B cell (primary cell): ENCODE measurements at regions not wholly inside any gene's neighbourhood (a gene's known extent, or its start where the extent isn't known, plus 50 kb on each side); places are given as distances from the start of the nearest gene placed in this dataset.
"Not testable (repeated sequence)": the region's sequence is repeated elsewhere in the genome, so short reads cannot be mapped to it uniquely, and the experiment has no call there.

Experiments used
- ATAC-seq: fragments of 200-7000 bp; cut with Tn5 transposase; one replicate; pipeline ENCODE4 v1.10.0; 2021; ENCODE audit warnings: low read depth, mild to moderate bottlenecking, moderate number of reproducible peaks, moderate library complexity
- CTCF ChIA-PET: fragments of 350-600 bp; sonication (Branson Sonifier 250); formaldehyde crosslinking; loops from one replicate; lab custom pipeline; 2021; ENCODE audit warnings: antibody characterized with exemption, inconsistent platforms; lab: Charles Lee
- POLR2A ChIA-PET: fragments of 350-600 bp; sonication (Branson Sonifier 250); formaldehyde crosslinking; loops from one replicate; lab custom pipeline; 2021; ENCODE audit warnings: antibody characterized with exemption; lab: Charles Lee
- DNase-seq: peaks from one replicate; pipeline ENCODE4 v3.0.0; 2013
- H2AFZ ChIP-seq: 2 replicates; pipeline ENCODE4 v1.6.1; 2012; ENCODE audit warnings: mild to moderate bottlenecking, low read depth, low read length; ENCODE audit not compliant: insufficient read depth, poor library complexity, severe bottlenecking
- H3K27ac ChIP-seq, 2 donors: 1 replicate in 1 of 2; 2 replicates in 1 of 2; pipeline ENCODE4 v1.5.1; 2012 to 2013; ENCODE audit warnings: low read length in 2 of 2, mild to moderate bottlenecking in 2 of 2, moderate library complexity in 1 of 2
- H3K27me3 ChIP-seq, 4 experiments: fragments of 200-600 bp in 1 of 4; sonication (generic) in 1 of 4; replicated peaks in 1 of 4; 1 replicate in 2 of 4; 2 replicates in 2 of 4; pipeline versions ENCODE4 v1.6.1 to v1.7.0; 2013 to 2016; ENCODE audit warnings: low read length in 3 of 4, mild to moderate bottlenecking in 2 of 4, mixed read lengths in 1 of 4, moderate library complexity in 1 of 4; ENCODE audit not compliant: insufficient read depth in 4 of 4, control insufficient read depth in 3 of 4; ENCODE audit errors: control extremely low read depth in 1 of 4
- H3K36me3 ChIP-seq, 2 experiments: replicated peaks in 1 of 2; 1 replicate in 1 of 2; 2 replicates in 1 of 2; pipeline versions ENCODE4 v1.6.1 to v1.7.1; 2013; ENCODE audit warnings: low read length in 1 of 2; ENCODE audit not compliant: insufficient read depth in 2 of 2, control insufficient read depth in 1 of 2; ENCODE audit errors: control extremely low read depth in 1 of 2, extremely low read depth in 1 of 2
- H3K4me1 ChIP-seq, 2 donors: fragments of 200-600 bp in 1 of 2; sonication (generic) in 1 of 2; 1 replicate in 1 of 2; 2 replicates in 1 of 2; pipeline versions ENCODE4 v1.5.1 to v1.6.1; 2013 to 2017; ENCODE audit warnings: low read length in 2 of 2; ENCODE audit not compliant: control insufficient read depth in 2 of 2, insufficient read depth in 2 of 2
- H3K4me2 ChIP-seq: replicated peaks from 2 replicates; pipeline ENCODE3; 2012; ENCODE audit warnings: mild to moderate bottlenecking, low read depth, low read length; ENCODE audit not compliant: poor library complexity, severe bottlenecking
- H3K4me3 ChIP-seq, 5 experiments: fragments of 200-600 bp in 1 of 5; sonication (generic) in 1 of 5; 1 replicate in 3 of 5; 2 replicates in 2 of 5; pipeline versions ENCODE4 v1.5.1 to v1.7.0; 2011 to 2016; ENCODE audit warnings: low read length in 4 of 5, mild to moderate bottlenecking in 4 of 5, low read depth in 2 of 5, control low read depth in 1 of 5, moderate library complexity in 1 of 5; ENCODE audit not compliant: insufficient read depth in 1 of 5; ENCODE audit errors: control extremely low read depth in 1 of 5, extremely low read depth in 1 of 5
- H3K79me2 ChIP-seq: fragments of 200-600 bp; sonication (generic); one replicate; pipeline ENCODE4 v1.6.0; 2016; ENCODE audit warnings: low read length; ENCODE audit not compliant: control insufficient read depth, insufficient read depth
- H3K9ac ChIP-seq: fragments of 200-600 bp; sonication (generic); 2 replicates; pipeline ENCODE4 v1.6.1; 2017; ENCODE audit warnings: mild to moderate bottlenecking, low read length, moderate library complexity
- H3K9me3 ChIP-seq, 3 donors: one replicate each; pipeline versions ENCODE4 v1.6.1 to v1.7.1; 2013; ENCODE audit warnings: low read length in 2 of 3; ENCODE audit not compliant: control insufficient read depth in 2 of 3, insufficient read depth in 1 of 3; ENCODE audit errors: control extremely low read depth in 1 of 3
- H4K20me1 ChIP-seq: 2 replicates; pipeline ENCODE4 v1.6.0; 2012; ENCODE audit warnings: mild to moderate bottlenecking, low read length; ENCODE audit not compliant: insufficient read depth, control insufficient read depth, poor library complexity, severe bottlenecking
- H3K27ac Mint-ChIP-seq: one replicate; pipeline ENCODE4 v1.8.0; 2021; ENCODE audit warnings: mixed read lengths
- H3K27me3 Mint-ChIP-seq: one replicate; pipeline ENCODE4 v1.8.0; 2021; ENCODE audit warnings: mixed read lengths
- H3K4me1 Mint-ChIP-seq: one replicate; pipeline ENCODE4 v1.8.0; 2021; ENCODE audit warnings: mixed read lengths
- H3K4me3 Mint-ChIP-seq: one replicate; pipeline ENCODE4 v1.8.0; 2021; ENCODE audit warnings: mixed read lengths
- H3K9me3 Mint-ChIP-seq: one replicate; pipeline ENCODE4 v1.8.0; 2022; ENCODE audit warnings: mixed read lengths; ENCODE audit not compliant: insufficient read depth
- EZH2 ChIP-seq: IDR thresholded peaks from 2 replicates; pipeline ENCODE4 v1.6.1; 2012; ENCODE audit warnings: borderline replicate concordance, low read depth, mild to moderate bottlenecking, moderate library complexity, low read length; ENCODE audit not compliant: insufficient read depth, poor library complexity, severe bottlenecking
- WGBS: methylation state at CpG from one replicate; pipeline ENCODE4 v1.1.5; 2013; ENCODE audit warnings: missing lambda C conversion rate; ENCODE audit not compliant: insufficient coverage; 5-methylcytosine and 5-hydroxymethylcytosine counted together
- intact Hi-C: fragments of 100-400 bp; cut with micrococcal nuclease; formaldehyde crosslinking; loops from one replicate; pipeline ENCODE4 v1.10.0; 2022
- TF ChIP-seq, protein P1 (sequence below): fragments of 200-600 bp; IDR thresholded peaks from one replicate; pipeline ENCODE4 v1.8.0; 2022; ENCODE audit warnings: antibody characterized with exemption, mild to moderate bottlenecking

DNA sequence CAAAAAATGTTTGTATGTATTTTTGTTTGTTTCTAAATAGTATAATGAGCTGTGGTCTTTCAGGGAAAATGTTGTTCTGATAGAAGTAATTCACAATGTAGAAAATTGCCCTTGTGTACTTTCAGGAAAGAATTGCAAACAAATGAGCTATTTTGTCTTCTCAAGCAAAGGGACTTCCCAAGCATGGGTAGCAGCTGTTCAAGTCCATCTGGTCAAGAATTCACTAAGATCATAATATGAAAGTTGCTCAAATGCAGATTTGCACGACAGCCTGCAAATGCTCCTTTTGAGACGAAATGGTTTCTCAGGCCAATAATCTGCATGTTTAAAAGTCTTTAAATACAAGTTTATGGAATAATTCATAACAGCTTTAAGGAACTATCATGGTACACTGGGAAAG, 51.9 kb upstream of the HNMT start:
- Histone ChIP-seq H3K4me1 (no peaks in the 10 kb centered on the region), H3K36me3 (no peaks in the 10 kb centered on the region), H3K9ac (no peak overlapping the region), H2AFZ (no peak overlapping the region), H3K4me3 (no peak overlapping the region), H4K20me1 (no peaks in the 10 kb centered on the region), H3K4me2 (no peak overlapping the region), H3K79me2 (no peaks in the 10 kb centered on the region), H3K27ac (no peak overlapping the region), H3K9me3 (no peaks in the 10 kb centered on the region), H3K27me3 (no peaks in the 10 kb centered on the region)
- no peak for DNase-seq
- H3K27me3 Mint-ChIP-seq, result peaks cover 10% of the 10 kb centered on the region
- H3K27ac Mint-ChIP-seq, result no peak overlapping the region
- no peaks in the 10 kb centered on the region for H3K4me1 Mint-ChIP-seq
- no peak for ATAC-seq
- no CpG with 5 or more reads among the region's 2 CpGs for WGBS
- TF ChIP-seq, protein P1, sequence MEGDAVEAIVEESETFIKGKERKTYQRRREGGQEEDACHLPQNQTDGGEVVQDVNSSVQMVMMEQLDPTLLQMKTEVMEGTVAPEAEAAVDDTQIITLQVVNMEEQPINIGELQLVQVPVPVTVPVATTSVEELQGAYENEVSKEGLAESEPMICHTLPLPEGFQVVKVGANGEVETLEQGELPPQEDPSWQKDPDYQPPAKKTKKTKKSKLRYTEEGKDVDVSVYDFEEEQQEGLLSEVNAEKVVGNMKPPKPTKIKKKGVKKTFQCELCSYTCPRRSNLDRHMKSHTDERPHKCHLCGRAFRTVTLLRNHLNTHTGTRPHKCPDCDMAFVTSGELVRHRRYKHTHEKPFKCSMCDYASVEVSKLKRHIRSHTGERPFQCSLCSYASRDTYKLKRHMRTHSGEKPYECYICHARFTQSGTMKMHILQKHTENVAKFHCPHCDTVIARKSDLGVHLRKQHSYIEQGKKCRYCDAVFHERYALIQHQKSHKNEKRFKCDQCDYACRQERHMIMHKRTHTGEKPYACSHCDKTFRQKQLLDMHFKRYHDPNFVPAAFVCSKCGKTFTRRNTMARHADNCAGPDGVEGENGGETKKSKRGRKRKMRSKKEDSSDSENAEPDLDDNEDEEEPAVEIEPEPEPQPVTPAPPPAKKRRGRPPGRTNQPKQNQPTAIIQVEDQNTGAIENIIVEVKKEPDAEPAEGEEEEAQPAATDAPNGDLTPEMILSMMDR, result no peak
- TF ChIP-seq EZH2, result no peak
- POLR2A ChIA-PET, result no interaction called here
- H3K4me3 Mint-ChIP-seq, result no peak overlapping the region
- intact Hi-C loops, result no loop called here
- CTCF ChIA-PET, result interaction anchor here (5.5 to 6.2 kb wide), 2 partner anchors 874 to 916 kb away, joined by 43 to 80 read pairs; no protein-coding TSS in a partner anchor
- no peaks in the 10 kb centered on the region for H3K9me3 Mint-ChIP-seq

DNA sequence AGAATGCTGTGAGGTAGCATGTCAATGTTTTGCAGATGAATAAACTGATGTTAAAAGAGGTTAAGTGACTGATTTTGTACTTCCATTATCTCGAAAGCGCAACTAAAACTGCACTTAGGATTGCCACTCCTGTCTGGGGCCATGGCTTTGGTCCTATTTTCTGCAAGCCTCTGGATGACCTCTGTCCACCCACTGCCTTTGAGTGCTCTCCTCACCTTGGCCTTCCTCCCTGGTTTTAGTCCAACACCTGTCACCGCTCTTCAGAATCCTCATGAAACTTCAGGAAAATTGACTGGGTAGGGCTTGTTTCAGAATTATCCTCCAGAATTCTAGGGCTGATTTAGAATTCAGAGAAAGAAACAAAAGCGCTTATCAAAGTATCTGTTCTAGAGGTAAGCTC, 51.1 kb upstream of the HNMT start:
- Histone ChIP-seq H3K27ac (no peak overlapping the region), H3K4me3 (no peak overlapping the region), H3K36me3 (no peaks in the 10 kb centered on the region), H4K20me1 (no peaks in the 10 kb centered on the region), H3K79me2 (no peaks in the 10 kb centered on the region), H3K9ac (no peak overlapping the region), H2AFZ (no peak overlapping the region), H3K4me2 (no peak overlapping the region), H3K27me3 (no peaks in the 10 kb centered on the region), H3K4me1 (no peaks in the 10 kb centered on the region), H3K9me3 (no peaks in the 10 kb centered on the region)
- Mint-ChIP-seq H3K27me3 (peaks cover 10% of the 10 kb centered on the region), H3K9me3 (no peaks in the 10 kb centered on the region), H3K27ac (no peak overlapping the region), H3K4me3 (no peak overlapping the region), H3K4me1 (no peaks in the 10 kb centered on the region)
- DNase-seq (no peak), ATAC-seq (no peak)
- intact Hi-C loops, result no loop called here
- ChIA-PET CTCF (interaction anchor here (5.5 to 6.2 kb wide), 2 partner anchors 874 to 915 kb away, joined by 43 to 80 read pairs; no protein-coding TSS in a partner anchor), POLR2A (no interaction called here)
- WGBS, result 92% methylated on average over 4 of the region's 4 CpGs
- TF ChIP-seq, protein P1, result no peak
- TF ChIP-seq EZH2, result no peak

GRCh38 chr2:137913648-137914047, 50.6 kb upstream of the HNMT start:
- H3K4me2 ChIP-seq, H3K4me3 Mint-ChIP-seq, H4K20me1 ChIP-seq, intact Hi-C loops, H3K27me3 ChIP-seq, H3K79me2 ChIP-seq, H3K27ac Mint-ChIP-seq, H3K9ac ChIP-seq, POLR2A ChIA-PET, H3K36me3 ChIP-seq, H3K9me3 ChIP-seq, H3K9me3 Mint-ChIP-seq, DNase-seq, H3K27ac ChIP-seq, H3K4me1 Mint-ChIP-seq, H3K4me1 ChIP-seq, H2AFZ ChIP-seq, ATAC-seq, H3K4me3 ChIP-seq: not testable (repeated sequence)
- CTCF ChIA-PET, result interaction anchor here (5.5 kb wide), 1 partner anchor 873 kb away, joined by 43 read pairs; no protein-coding TSS in a partner anchor
- WGBS, result 86% methylated on average over 1 of the region's 2 CpGs
- H3K27me3 Mint-ChIP-seq, result peaks cover 10% of the 10 kb centered on the region
